H9 (cell line): ENCODE measurements at regions not wholly inside any gene's neighbourhood (a gene's known extent, or its start where the extent isn't known, plus 50 kb on each side); places are given as distances from the start of the nearest gene placed in this dataset.

ENCODE experiments used
- DNase-seq: peaks from one replicate; pipeline ENCODE4 v3.0.0-alpha.2; 2017
- H2AFZ ChIP-seq: one replicate; pipeline ENCODE4 v1.6.1; 2013; ENCODE audit warnings: mild to moderate bottlenecking, low read length, control low read depth, moderate library complexity
- H2AK5ac ChIP-seq: 2 replicates; pipeline ENCODE4 v1.6.1; 2013; ENCODE audit warnings: low read length, control low read depth, mixed read lengths; ENCODE audit not compliant: insufficient read length
- H2BK120ac ChIP-seq: one replicate; pipeline ENCODE4 v1.6.1; 2013; ENCODE audit warnings: low read depth, mild to moderate bottlenecking, low read length, control low read depth, inconsistent platforms; ENCODE audit not compliant: poor library complexity, severe bottlenecking
- H2BK12ac ChIP-seq: 2 replicates; pipeline ENCODE4 v1.6.1; 2013; ENCODE audit warnings: low read length, control low read depth, mixed read lengths, low read depth; ENCODE audit not compliant: insufficient read length
- H2BK15ac ChIP-seq: 2 replicates; pipeline ENCODE4 v1.6.1; 2013; ENCODE audit warnings: low read depth, low read length, control low read depth
- H2BK20ac ChIP-seq: one replicate; pipeline ENCODE4 v1.6.1; 2013; ENCODE audit warnings: low read depth, mild to moderate bottlenecking, low read length, control low read depth, inconsistent platforms; ENCODE audit not compliant: poor library complexity, severe bottlenecking
- H2BK5ac ChIP-seq: 2 replicates; pipeline ENCODE4 v1.6.1; 2013; ENCODE audit warnings: low read length, control low read depth, mixed read lengths; ENCODE audit not compliant: insufficient read length
- H3K14ac ChIP-seq: 2 replicates; pipeline ENCODE4 v1.6.1; 2013; ENCODE audit warnings: low read length, control low read depth; ENCODE audit not compliant: insufficient read depth
- H3K18ac ChIP-seq: 2 replicates; pipeline ENCODE4 v1.6.1; 2013; ENCODE audit warnings: low read depth, mild to moderate bottlenecking, mixed read lengths, low read length, control low read depth; ENCODE audit not compliant: insufficient read length
- H3K23ac ChIP-seq: 2 replicates; pipeline ENCODE4 v1.6.1; 2013; ENCODE audit warnings: low read length, control low read depth, mixed read lengths, low read depth; ENCODE audit not compliant: insufficient read length
- H3K23me2 ChIP-seq: 2 replicates; pipeline ENCODE4 v1.6.1; 2013; ENCODE audit warnings: low read depth, mild to moderate bottlenecking, mixed read lengths, low read length, control low read depth; ENCODE audit not compliant: insufficient read length, poor library complexity, severe bottlenecking
- H3K27ac ChIP-seq: 2 replicates; pipeline ENCODE4 v1.5.1; 2013; ENCODE audit warnings: low read length, control low read depth, mixed read lengths, low read depth; ENCODE audit not compliant: insufficient read length
- H3K27me3 ChIP-seq: 2 replicates; pipeline ENCODE4 v1.6.1; 2013; ENCODE audit warnings: low read length, control low read depth, inconsistent platforms; ENCODE audit not compliant: insufficient read depth
- H3K4ac ChIP-seq: 2 replicates; pipeline ENCODE4 v1.6.1; 2013; ENCODE audit warnings: low read depth, mild to moderate bottlenecking, control low read depth, inconsistent platforms, low read length, moderate library complexity
- H3K4me1 ChIP-seq: 2 replicates; pipeline ENCODE4 v1.6.1; 2013; ENCODE audit warnings: low read length, control low read depth, inconsistent platforms; ENCODE audit not compliant: insufficient read depth
- H3K4me2 ChIP-seq: 2 replicates; pipeline ENCODE4 v1.6.1; 2013; ENCODE audit warnings: low read length, control low read depth, mixed read lengths; ENCODE audit not compliant: insufficient read length, insufficient read depth
- H3K56ac ChIP-seq: 2 replicates; pipeline ENCODE4 v1.6.1; 2013; ENCODE audit warnings: low read depth, mild to moderate bottlenecking, mixed read lengths, low read length, control low read depth; ENCODE audit not compliant: insufficient read length
- H3K79me1 ChIP-seq: 2 replicates; pipeline ENCODE4 v1.6.1; 2013; ENCODE audit warnings: low read depth, mild to moderate bottlenecking, moderate library complexity, low read length, control low read depth, inconsistent platforms; ENCODE audit not compliant: insufficient read depth, poor library complexity, severe bottlenecking
- H3K79me2 ChIP-seq: 2 replicates; pipeline ENCODE4 v1.6.1; 2013; ENCODE audit warnings: low read length, control low read depth, inconsistent platforms; ENCODE audit not compliant: insufficient read depth
- H3K9ac ChIP-seq: 2 replicates; pipeline ENCODE4 v1.6.1; 2013; ENCODE audit warnings: low read length, control low read depth, mixed read lengths; ENCODE audit not compliant: insufficient read length; ENCODE audit errors: extremely low read depth
- H3K9me3 ChIP-seq: one replicate; pipeline ENCODE4 v1.6.1; 2013; ENCODE audit warnings: low read depth, low read length, inconsistent platforms; ENCODE audit not compliant: control insufficient read depth
- H3T11ph ChIP-seq: one replicate; pipeline ENCODE4 v1.6.1; 2013; ENCODE audit warnings: mild to moderate bottlenecking, low read length, control low read depth, inconsistent platforms
- H4K20me1 ChIP-seq: one replicate; pipeline ENCODE4 v1.6.1; 2013; ENCODE audit not compliant: control insufficient read depth, insufficient read length, insufficient read depth
- H4K5ac ChIP-seq: 2 replicates; pipeline ENCODE4 v1.6.1; 2013; ENCODE audit warnings: low read depth, mild to moderate bottlenecking, mixed read lengths, low read length, control low read depth; ENCODE audit not compliant: insufficient read length
- H4K8ac ChIP-seq: replicated peaks from 2 replicates; pipeline ENCODE4 v1.6.1; 2013; ENCODE audit warnings: low read length, control low read depth, mixed read lengths, low read depth; ENCODE audit not compliant: insufficient read length
- H4K91ac ChIP-seq: 2 replicates; pipeline ENCODE4 v1.6.1; 2013; ENCODE audit warnings: low read depth, mild to moderate bottlenecking, moderate library complexity, mixed read lengths, low read length, control low read depth; ENCODE audit not compliant: insufficient read length
- H3K27ac Mint-ChIP-seq, 3 experiments: 2 replicates in 2 of 3; 3 replicates in 1 of 3; pipeline ENCODE4 v1.8.0; 2020 to 2021; ENCODE audit warnings: mixed read lengths in 3 of 3, mild to moderate bottlenecking in 1 of 3, moderate library complexity in 1 of 3
- H3K27me3 Mint-ChIP-seq: 2 replicates; pipeline ENCODE4 v1.8.0; 2021; ENCODE audit warnings: low read depth, mild to moderate bottlenecking, moderate library complexity, mixed read lengths
- H3K36me3 Mint-ChIP-seq, 3 experiments: 2 replicates in 2 of 3; 3 replicates in 1 of 3; pipeline ENCODE4 v1.8.0; 2020 to 2021; ENCODE audit warnings: low read depth in 3 of 3, mixed read lengths in 3 of 3; ENCODE audit not compliant: insufficient read depth in 1 of 3
- H3K4me1 Mint-ChIP-seq, 2 experiments: 2 replicates each; pipeline ENCODE4 v1.8.0; 2020; ENCODE audit warnings: mixed read lengths in 2 of 2
- H3K4me3 Mint-ChIP-seq, 2 experiments: 2 replicates in 1 of 2; 3 replicates in 1 of 2; pipeline ENCODE4 v1.8.0; 2020 to 2021; ENCODE audit warnings: mild to moderate bottlenecking in 2 of 2, mixed read lengths in 2 of 2, moderate library complexity in 1 of 2
- H3K9me3 Mint-ChIP-seq, 2 experiments: 2 replicates in 1 of 2; 3 replicates in 1 of 2; pipeline ENCODE4 v1.8.0; 2020; ENCODE audit warnings: mild to moderate bottlenecking in 2 of 2, mixed read lengths in 2 of 2, moderate library complexity in 1 of 2
- WGBS: extraction: QIAGEN DNeasy Blood & Tissue Kit; methylation state at CpG from one replicate; pipeline ENCODE4 v1.1.7; 2013; ENCODE audit warnings: missing lambda C conversion rate, low lambda C conversion rate, mixed read lengths; ENCODE audit not compliant: insufficient read length; ENCODE audit errors: extremely low coverage; 5-methylcytosine and 5-hydroxymethylcytosine counted together
- TF ChIP-seq, protein P1 (sequence below): fragments of 200-600 bp; sonication (generic); conservative IDR thresholded peaks from 3 replicates; pipeline ENCODE4 v1.8.0; 2021; ENCODE audit warnings: antibody characterized with exemption, mild to moderate bottlenecking

DNA sequence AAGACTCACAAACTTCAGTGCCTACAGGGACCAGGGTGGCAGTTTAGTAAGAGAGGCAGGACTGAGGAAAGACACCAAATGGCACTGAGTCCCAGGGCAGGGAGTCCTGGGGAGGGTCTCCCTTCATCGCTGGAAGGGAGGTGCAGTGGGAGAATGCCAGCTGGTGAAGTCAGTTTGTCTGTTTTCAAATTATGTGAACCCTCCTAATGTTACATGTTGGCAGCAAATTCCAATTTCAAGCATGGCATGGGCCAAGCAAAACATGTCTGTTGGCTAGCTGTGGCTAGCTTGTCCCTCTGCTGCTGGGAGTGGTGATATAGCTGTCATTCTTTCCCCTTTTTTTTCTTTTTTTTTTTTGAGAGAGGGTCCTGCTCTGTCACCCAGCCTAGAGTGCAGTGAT, 55.9 kb upstream of the HAAO start:
- no peak overlapping the region for H2BK5ac ChIP-seq
- no peaks in the 10 kb centered on the region for H4K20me1 ChIP-seq
- H4K91ac ChIP-seq: no peak overlapping the region
- no peak overlapping the region for H3K18ac ChIP-seq
- no peaks in the 10 kb centered on the region for H3K23me2 ChIP-seq
- no peak overlapping the region for H3K4me3 Mint-ChIP-seq
- H3T11ph ChIP-seq: no peak overlapping the region
- H3K36me3 Mint-ChIP-seq: no peaks in the 10 kb centered on the region
- H3K79me2 ChIP-seq: no peaks in the 10 kb centered on the region
- H3K4me1 Mint-ChIP-seq: peaks cover 6 to 11% of the 10 kb centered on the region in 2 experiments
- no peak overlapping the region for H3K4me2 ChIP-seq
- H2AK5ac ChIP-seq: no peak overlapping the region
- H3K4ac ChIP-seq: no peak overlapping the region
- H4K5ac ChIP-seq: no peak overlapping the region
- no peak overlapping the region for H3K27ac Mint-ChIP-seq
- H3K9me3 ChIP-seq: no peaks in the 10 kb centered on the region
- no peak overlapping the region for H4K8ac ChIP-seq
- DNase-seq: no peak
- no peaks in the 10 kb centered on the region for H3K9me3 Mint-ChIP-seq
- no peak overlapping the region for H2BK120ac ChIP-seq
- no CpG with 5 or more reads among the region's 1 CpG for WGBS
- no peak overlapping the region for H2AFZ ChIP-seq
- no peaks in the 10 kb centered on the region for H3K4me1 ChIP-seq
- H3K9ac ChIP-seq: no peak overlapping the region
- H3K79me1 ChIP-seq: no peaks in the 10 kb centered on the region
- H3K14ac ChIP-seq: no peak overlapping the region
- no peak overlapping the region for H2BK12ac ChIP-seq
- no peak overlapping the region for H2BK15ac ChIP-seq
- no peak overlapping the region for H3K27ac ChIP-seq
- no peaks in the 10 kb centered on the region for H3K27me3 ChIP-seq
- H2BK20ac ChIP-seq: no peak overlapping the region
- H3K27me3 Mint-ChIP-seq: no peaks in the 10 kb centered on the region; the same call in 1 of the 2 replicates
- TF ChIP-seq, protein P1, sequence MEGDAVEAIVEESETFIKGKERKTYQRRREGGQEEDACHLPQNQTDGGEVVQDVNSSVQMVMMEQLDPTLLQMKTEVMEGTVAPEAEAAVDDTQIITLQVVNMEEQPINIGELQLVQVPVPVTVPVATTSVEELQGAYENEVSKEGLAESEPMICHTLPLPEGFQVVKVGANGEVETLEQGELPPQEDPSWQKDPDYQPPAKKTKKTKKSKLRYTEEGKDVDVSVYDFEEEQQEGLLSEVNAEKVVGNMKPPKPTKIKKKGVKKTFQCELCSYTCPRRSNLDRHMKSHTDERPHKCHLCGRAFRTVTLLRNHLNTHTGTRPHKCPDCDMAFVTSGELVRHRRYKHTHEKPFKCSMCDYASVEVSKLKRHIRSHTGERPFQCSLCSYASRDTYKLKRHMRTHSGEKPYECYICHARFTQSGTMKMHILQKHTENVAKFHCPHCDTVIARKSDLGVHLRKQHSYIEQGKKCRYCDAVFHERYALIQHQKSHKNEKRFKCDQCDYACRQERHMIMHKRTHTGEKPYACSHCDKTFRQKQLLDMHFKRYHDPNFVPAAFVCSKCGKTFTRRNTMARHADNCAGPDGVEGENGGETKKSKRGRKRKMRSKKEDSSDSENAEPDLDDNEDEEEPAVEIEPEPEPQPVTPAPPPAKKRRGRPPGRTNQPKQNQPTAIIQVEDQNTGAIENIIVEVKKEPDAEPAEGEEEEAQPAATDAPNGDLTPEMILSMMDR: no peak
- H3K23ac ChIP-seq: no peak overlapping the region
- no peak overlapping the region for H3K56ac ChIP-seq
